ENCODE measurements at regions not wholly inside any gene's neighbourhood (a gene's known extent, or its start where the extent isn't known, plus 50 kb on each side); places are given as distances from the start of the nearest gene placed in this dataset.

GRCh38 chr7:25853314-25853713, 298.7 kb upstream of the NFE2L3 start:
- H3K4me3 ChIP-seq (ENCODE audit: low read depth in 1 of 2, low read length in 2 of 2), result no peak overlapping the region
- H3K4me2 ChIP-seq (ENCODE audit: insufficient read depth, low read length), result no peak overlapping the region
- no peaks in the 10 kb centered on the region for H3K79me2 ChIP-seq (ENCODE audit: insufficient read depth, low read length)
- TF ChIP-seq, protein P1, sequence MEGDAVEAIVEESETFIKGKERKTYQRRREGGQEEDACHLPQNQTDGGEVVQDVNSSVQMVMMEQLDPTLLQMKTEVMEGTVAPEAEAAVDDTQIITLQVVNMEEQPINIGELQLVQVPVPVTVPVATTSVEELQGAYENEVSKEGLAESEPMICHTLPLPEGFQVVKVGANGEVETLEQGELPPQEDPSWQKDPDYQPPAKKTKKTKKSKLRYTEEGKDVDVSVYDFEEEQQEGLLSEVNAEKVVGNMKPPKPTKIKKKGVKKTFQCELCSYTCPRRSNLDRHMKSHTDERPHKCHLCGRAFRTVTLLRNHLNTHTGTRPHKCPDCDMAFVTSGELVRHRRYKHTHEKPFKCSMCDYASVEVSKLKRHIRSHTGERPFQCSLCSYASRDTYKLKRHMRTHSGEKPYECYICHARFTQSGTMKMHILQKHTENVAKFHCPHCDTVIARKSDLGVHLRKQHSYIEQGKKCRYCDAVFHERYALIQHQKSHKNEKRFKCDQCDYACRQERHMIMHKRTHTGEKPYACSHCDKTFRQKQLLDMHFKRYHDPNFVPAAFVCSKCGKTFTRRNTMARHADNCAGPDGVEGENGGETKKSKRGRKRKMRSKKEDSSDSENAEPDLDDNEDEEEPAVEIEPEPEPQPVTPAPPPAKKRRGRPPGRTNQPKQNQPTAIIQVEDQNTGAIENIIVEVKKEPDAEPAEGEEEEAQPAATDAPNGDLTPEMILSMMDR (IDR thresholded peaks at IDR 0.05; ENCODE audit: borderline replicate concordance, extremely low read depth, low read length, poor library complexity, severe bottlenecking), result no peak
- no peak for TF ChIP-seq EZH2 (IDR thresholded peaks at IDR 0.05; ENCODE audit: borderline replicate concordance, low read depth, low read length, severe bottlenecking)
- no peak overlapping the region for H2AFZ ChIP-seq (ENCODE audit: low read depth, low read length)
- H4K20me1 ChIP-seq (ENCODE audit: insufficient read depth, low read length), result no peaks in the 10 kb centered on the region
- H3K36me3 ChIP-seq (ENCODE audit: insufficient read depth, low read length), result no peaks in the 10 kb centered on the region
- DNase-seq (no peak), ATAC-seq (ENCODE audit: insufficient read depth, low read depth) (no peak)
- H3K9me3 ChIP-seq (ENCODE audit: insufficient read depth, low read length, severe bottlenecking), result no peaks in the 10 kb centered on the region
- no peak overlapping the region for H3K27ac ChIP-seq (ENCODE audit: low read length)
- H3K9ac ChIP-seq (ENCODE audit: low read depth, low read length), result no peak overlapping the region
- no peaks in the 10 kb centered on the region for H3K4me1 ChIP-seq (ENCODE audit: insufficient read depth, low read length)
- H3K27me3 ChIP-seq (ENCODE audit: insufficient read depth, low read length, poor library complexity), result peaks cover 13% of the 10 kb centered on the region

- Histone ChIP-seq H3K79me2 (ENCODE audit: insufficient read depth, low read length) (no peaks in the 10 kb centered on the region), H3K9ac (ENCODE audit: low read depth, low read length) (no peak overlapping the region), H4K20me1 (ENCODE audit: insufficient read depth, low read length) (no peaks in the 10 kb centered on the region), H3K36me3 (ENCODE audit: insufficient read depth, low read length) (no peaks in the 10 kb centered on the region), H3K27me3 (ENCODE audit: insufficient read depth, low read length, poor library complexity) (peaks cover 12% of the 10 kb centered on the region), H3K4me3 (ENCODE audit: low read depth in 1 of 2, low read length in 2 of 2) (no peak overlapping the region), H3K4me2 (ENCODE audit: insufficient read depth, low read length) (no peak overlapping the region), H2AFZ (ENCODE audit: low read depth, low read length) (no peak overlapping the region), H3K27ac (ENCODE audit: low read length) (no peak overlapping the region), H3K4me1 (ENCODE audit: insufficient read depth, low read length) (no peaks in the 10 kb centered on the region), H3K9me3 (ENCODE audit: insufficient read depth, low read length, severe bottlenecking) (no peaks in the 10 kb centered on the region)
- DNase-seq (no peak), ATAC-seq (ENCODE audit: insufficient read depth, low read depth) (no peak)
- TF ChIP-seq, protein P1 (IDR thresholded peaks at IDR 0.05; ENCODE audit: borderline replicate concordance, extremely low read depth, low read length, poor library complexity, severe bottlenecking), result no peak
- no peak for TF ChIP-seq EZH2 (IDR thresholded peaks at IDR 0.05; ENCODE audit: borderline replicate concordance, low read depth, low read length, severe bottlenecking)
Observed at GRCh38 chr7:25854059-25854458, 297.9 kb upstream of the NFE2L3 start.

DNA sequence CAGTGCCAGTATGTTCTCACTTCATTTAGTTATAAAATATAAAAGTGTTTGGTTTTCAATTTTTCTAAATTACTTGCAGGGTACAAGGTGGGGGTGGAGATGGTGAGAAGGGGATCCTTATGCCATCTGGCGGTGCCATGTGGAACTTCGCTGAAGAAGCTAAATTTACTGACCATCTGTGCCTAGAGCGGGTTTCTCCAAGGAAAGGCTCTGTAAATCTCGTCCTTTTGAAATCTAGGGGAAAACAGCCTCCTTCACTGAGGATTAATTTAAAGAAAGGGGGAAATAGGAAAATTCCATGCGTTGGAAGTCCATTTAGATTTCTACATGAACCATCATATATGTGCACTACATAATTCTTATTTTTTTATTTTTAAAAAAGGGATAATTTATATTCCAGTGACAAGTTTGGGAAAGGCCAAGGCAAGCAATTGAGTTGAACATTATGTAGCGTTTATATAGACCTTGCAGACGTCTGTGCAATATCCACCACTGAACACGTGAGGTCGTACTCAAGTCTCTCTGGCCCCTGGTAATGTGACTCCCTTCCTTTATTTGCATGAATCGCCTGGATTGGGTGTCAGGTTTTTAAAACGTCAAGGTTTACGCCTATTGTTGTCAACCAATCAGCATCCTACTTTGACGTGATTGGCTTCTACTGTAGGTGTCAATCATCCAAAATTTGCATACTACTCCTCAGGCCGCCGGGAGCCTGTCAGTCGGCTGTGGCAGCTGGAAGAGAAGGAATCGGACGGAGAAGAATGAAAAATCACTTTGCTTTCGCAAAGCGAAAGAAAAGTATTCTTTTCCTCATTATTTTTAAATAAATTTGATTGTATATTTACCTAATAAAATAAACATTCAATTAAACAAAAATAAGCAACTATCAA, 297.1 kb upstream of the NFE2L3 start:
- Histone ChIP-seq H3K4me2 (ENCODE audit: insufficient read depth, low read length) (no peak overlapping the region), H3K36me3 (ENCODE audit: insufficient read depth, low read length) (no peaks in the 10 kb centered on the region), H3K79me2 (ENCODE audit: insufficient read depth, low read length) (no peaks in the 10 kb centered on the region), H3K4me3 (ENCODE audit: low read depth in 1 of 2, low read length in 2 of 2) (no peak overlapping the region), H2AFZ (ENCODE audit: low read depth, low read length) (no peak overlapping the region), H3K9ac (ENCODE audit: low read depth, low read length) (no peak overlapping the region), H4K20me1 (ENCODE audit: insufficient read depth, low read length) (no peaks in the 10 kb centered on the region), H3K27me3 (ENCODE audit: insufficient read depth, low read length, poor library complexity) (peaks cover 12% of the 10 kb centered on the region), H3K27ac (ENCODE audit: low read length) (no peak overlapping the region), H3K4me1 (ENCODE audit: insufficient read depth, low read length) (no peaks in the 10 kb centered on the region), H3K9me3 (ENCODE audit: insufficient read depth, low read length, severe bottlenecking) (no peaks in the 10 kb centered on the region)
- TF ChIP-seq, protein P1 (IDR thresholded peaks at IDR 0.05; ENCODE audit: borderline replicate concordance, extremely low read depth, low read length, poor library complexity, severe bottlenecking), result peak; percentile 44
- TF ChIP-seq EZH2 (IDR thresholded peaks at IDR 0.05; ENCODE audit: borderline replicate concordance, low read depth, low read length, severe bottlenecking), result no peak
- DNase-seq, result peak; percentile 13
- peak; percentile 23; the same call in 1 of the 3 replicates for ATAC-seq (ENCODE audit: insufficient read depth, low read depth)
